H54 (cell line): ENCODE measurements at regions not wholly inside any gene's neighbourhood (a gene's known extent, or its start where the extent isn't known, plus 50 kb on each side); places are given as distances from the start of the nearest gene placed in this dataset.

Experiments used
- DNase-seq: peaks from one replicate; pipeline ENCODE4 v3.0.0; 2011; ENCODE audit warnings: low spot score, mixed read lengths; ENCODE audit not compliant: insufficient read length
- FAIRE-seq: peaks from 3 replicates; lab custom pipeline; 2011; peaks lifted over from hg19 to GRCh38; lab: Jason Lieb, UNC
- POLR2A ChIP-seq: IDR thresholded peaks from 2 replicates; pipeline ENCODE4 v1.6.1; 2011; ENCODE audit warnings: low read depth, mild to moderate bottlenecking, low read length

GRCh38 chr11:92550411-92550810 lies 325.8 kb downstream of the FAT3 start:
- TF ChIP-seq POLR2A = no peak
- DNase-seq (no peak), FAIRE-seq (no peak)

- DNase-seq = no peak
- no peak for TF ChIP-seq POLR2A
- FAIRE-seq = no peak
Observed at GRCh38 chr11:92550871-92551270, 326.3 kb downstream of the FAT3 start.

GRCh38 chr11:92552942-92553341 lies 328.3 kb downstream of the FAT3 start:
- no peak for TF ChIP-seq POLR2A
- FAIRE-seq (no peak), DNase-seq (no peak)

- DNase-seq = no peak
- no peak for TF ChIP-seq POLR2A
- FAIRE-seq = no peak
Observed at GRCh38 chr11:92554688-92555087, 330.1 kb downstream of the FAT3 start.

- no peak for TF ChIP-seq POLR2A
- FAIRE-seq = no peak
- DNase-seq = no peak
Observed at GRCh38 chr11:92556431-92556830, 331.8 kb downstream of the FAT3 start.

GRCh38 chr11:92557879-92558278 lies 333.3 kb downstream of the FAT3 start:
- FAIRE-seq = no peak
- DNase-seq = no peak
- TF ChIP-seq POLR2A = no peak

- DNase-seq (no peak), FAIRE-seq (no peak)
- no peak for TF ChIP-seq POLR2A
Observed at GRCh38 chr11:92558323-92558722, 333.7 kb downstream of the FAT3 start.

GRCh38 chr11:92569726-92570125 lies 345.1 kb downstream of the FAT3 start:
- DNase-seq = no peak
- no peak for TF ChIP-seq POLR2A
- FAIRE-seq = no peak

GRCh38 chr11:92572559-92572958 lies 347.9 kb downstream of the FAT3 start:
- TF ChIP-seq POLR2A = no peak
- DNase-seq (no peak), FAIRE-seq (no peak)

- no peak for TF ChIP-seq POLR2A
- FAIRE-seq (no peak), DNase-seq (no peak)
Observed at GRCh38 chr11:92576315-92576714, 351.7 kb downstream of the FAT3 start.

GRCh38 chr11:92580908-92581307 lies 356.3 kb downstream of the FAT3 start:
- FAIRE-seq = no peak
- DNase-seq = no peak
- TF ChIP-seq POLR2A = no peak

GRCh38 chr11:92588393-92588792 lies 363.8 kb downstream of the FAT3 start:
- DNase-seq = no peak
- no peak for TF ChIP-seq POLR2A
- FAIRE-seq = no peak

GRCh38 chr11:92589512-92589911 lies 364.9 kb downstream of the FAT3 start:
- DNase-seq (no peak), FAIRE-seq (no peak)
- no peak for TF ChIP-seq POLR2A

- no peak for TF ChIP-seq POLR2A
- DNase-seq = no peak
- FAIRE-seq = no peak
Observed at GRCh38 chr11:92591521-92591920, 366.9 kb downstream of the FAT3 start.

GRCh38 chr11:92594251-92594650 lies 369.6 kb downstream of the FAT3 start:
- DNase-seq (no peak), FAIRE-seq (no peak)
- no peak for TF ChIP-seq POLR2A

GRCh38 chr11:92595052-92595451 lies 370.4 kb downstream of the FAT3 start:
- FAIRE-seq (no peak), DNase-seq (no peak)
- TF ChIP-seq POLR2A = no peak
